HL-60 (cell line): ENCODE measurements at regions not wholly inside any gene's neighbourhood (a gene's known extent, or its start where the extent isn't known, plus 50 kb on each side); places are given as distances from the start of the nearest gene placed in this dataset.

ENCODE experiments used
- DNase-seq, 2 experiments: peaks; one replicate each; pipeline ENCODE4 v3.0.0-alpha.2; 2010 to 2020; ENCODE audit warnings: low read depth in 1 of 2, low spot score in 1 of 2
- H3K27ac ChIP-seq: fragments of 250-450 bp; sonication (Bioruptor Pico); replicated peaks from 2 replicates; pipeline ENCODE4 v1.5.1; 2020; ENCODE audit warnings: mild to moderate bottlenecking, moderate library complexity
- H3K27me3 ChIP-seq: fragments of 250-450 bp; sonication (Bioruptor Pico); 2 replicates; pipeline ENCODE4 v1.5.1; 2021; ENCODE audit warnings: mild to moderate bottlenecking, moderate library complexity; ENCODE audit not compliant: insufficient read depth, poor library complexity, severe bottlenecking
- H3K4me3 ChIP-seq: replicated peaks from 2 replicates; pipeline ENCODE4 v1.5.1; 2011; ENCODE audit warnings: mild to moderate bottlenecking, control low read depth, low read length; ENCODE audit not compliant: insufficient read depth
- GABPA ChIP-seq: IDR thresholded peaks from 2 replicates; pipeline ENCODE4 v1.6.1; 2012; ENCODE audit warnings: low read depth
- POLR2AphosphoS5 ChIP-seq: IDR thresholded peaks from 2 replicates; pipeline ENCODE4 v1.6.1; 2012; ENCODE audit warnings: low read depth
- SPI1 ChIP-seq: IDR thresholded peaks from 2 replicates; pipeline ENCODE4 v1.6.1; 2012; ENCODE audit warnings: low read depth, mild to moderate bottlenecking, borderline replicate concordance
- TF ChIP-seq, protein P1 (sequence below): IDR thresholded peaks from one replicate; pipeline ENCODE4 v1.5.1; 2011; ENCODE audit warnings: low read length, control low read depth, inconsistent platforms; ENCODE audit not compliant: insufficient read depth
- TF ChIP-seq, protein P2 (sequence below): IDR thresholded peaks from 2 replicates; pipeline ENCODE4 v1.6.1; 2012; ENCODE audit warnings: low read depth; ENCODE audit not compliant: insufficient replicate concordance

DNA sequence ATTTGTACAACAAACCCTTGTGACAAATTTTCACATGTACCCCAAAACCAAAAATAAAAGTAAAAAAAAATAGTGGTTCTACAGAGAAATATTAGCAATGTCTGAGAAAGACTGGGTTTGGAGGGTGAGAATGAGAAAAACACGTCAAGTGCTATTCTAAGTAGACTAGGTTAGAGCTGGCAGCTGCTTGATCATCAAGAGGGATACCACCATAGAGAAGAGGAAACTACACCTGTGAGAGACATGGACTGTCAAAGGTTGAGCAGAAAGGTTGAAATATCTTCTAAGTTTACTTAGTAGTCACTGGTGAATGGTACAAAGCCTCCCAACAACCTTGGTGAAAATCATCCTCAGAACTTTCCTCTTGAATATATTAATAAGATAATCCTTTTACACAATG, 126.9 kb upstream of the ITGA4 start:
- H3K4me3 ChIP-seq: no peak overlapping the region
- DNase-seq: no peak
- H3K27me3 ChIP-seq: no peaks in the 10 kb centered on the region
- no peak overlapping the region for H3K27ac ChIP-seq
- TF ChIP-seq, protein P1, sequence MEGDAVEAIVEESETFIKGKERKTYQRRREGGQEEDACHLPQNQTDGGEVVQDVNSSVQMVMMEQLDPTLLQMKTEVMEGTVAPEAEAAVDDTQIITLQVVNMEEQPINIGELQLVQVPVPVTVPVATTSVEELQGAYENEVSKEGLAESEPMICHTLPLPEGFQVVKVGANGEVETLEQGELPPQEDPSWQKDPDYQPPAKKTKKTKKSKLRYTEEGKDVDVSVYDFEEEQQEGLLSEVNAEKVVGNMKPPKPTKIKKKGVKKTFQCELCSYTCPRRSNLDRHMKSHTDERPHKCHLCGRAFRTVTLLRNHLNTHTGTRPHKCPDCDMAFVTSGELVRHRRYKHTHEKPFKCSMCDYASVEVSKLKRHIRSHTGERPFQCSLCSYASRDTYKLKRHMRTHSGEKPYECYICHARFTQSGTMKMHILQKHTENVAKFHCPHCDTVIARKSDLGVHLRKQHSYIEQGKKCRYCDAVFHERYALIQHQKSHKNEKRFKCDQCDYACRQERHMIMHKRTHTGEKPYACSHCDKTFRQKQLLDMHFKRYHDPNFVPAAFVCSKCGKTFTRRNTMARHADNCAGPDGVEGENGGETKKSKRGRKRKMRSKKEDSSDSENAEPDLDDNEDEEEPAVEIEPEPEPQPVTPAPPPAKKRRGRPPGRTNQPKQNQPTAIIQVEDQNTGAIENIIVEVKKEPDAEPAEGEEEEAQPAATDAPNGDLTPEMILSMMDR: no peak
- TF ChIP-seq GABPA (no peak), POLR2AphosphoS5 (no peak), SPI1 (no peak)
- TF ChIP-seq, protein P2, sequence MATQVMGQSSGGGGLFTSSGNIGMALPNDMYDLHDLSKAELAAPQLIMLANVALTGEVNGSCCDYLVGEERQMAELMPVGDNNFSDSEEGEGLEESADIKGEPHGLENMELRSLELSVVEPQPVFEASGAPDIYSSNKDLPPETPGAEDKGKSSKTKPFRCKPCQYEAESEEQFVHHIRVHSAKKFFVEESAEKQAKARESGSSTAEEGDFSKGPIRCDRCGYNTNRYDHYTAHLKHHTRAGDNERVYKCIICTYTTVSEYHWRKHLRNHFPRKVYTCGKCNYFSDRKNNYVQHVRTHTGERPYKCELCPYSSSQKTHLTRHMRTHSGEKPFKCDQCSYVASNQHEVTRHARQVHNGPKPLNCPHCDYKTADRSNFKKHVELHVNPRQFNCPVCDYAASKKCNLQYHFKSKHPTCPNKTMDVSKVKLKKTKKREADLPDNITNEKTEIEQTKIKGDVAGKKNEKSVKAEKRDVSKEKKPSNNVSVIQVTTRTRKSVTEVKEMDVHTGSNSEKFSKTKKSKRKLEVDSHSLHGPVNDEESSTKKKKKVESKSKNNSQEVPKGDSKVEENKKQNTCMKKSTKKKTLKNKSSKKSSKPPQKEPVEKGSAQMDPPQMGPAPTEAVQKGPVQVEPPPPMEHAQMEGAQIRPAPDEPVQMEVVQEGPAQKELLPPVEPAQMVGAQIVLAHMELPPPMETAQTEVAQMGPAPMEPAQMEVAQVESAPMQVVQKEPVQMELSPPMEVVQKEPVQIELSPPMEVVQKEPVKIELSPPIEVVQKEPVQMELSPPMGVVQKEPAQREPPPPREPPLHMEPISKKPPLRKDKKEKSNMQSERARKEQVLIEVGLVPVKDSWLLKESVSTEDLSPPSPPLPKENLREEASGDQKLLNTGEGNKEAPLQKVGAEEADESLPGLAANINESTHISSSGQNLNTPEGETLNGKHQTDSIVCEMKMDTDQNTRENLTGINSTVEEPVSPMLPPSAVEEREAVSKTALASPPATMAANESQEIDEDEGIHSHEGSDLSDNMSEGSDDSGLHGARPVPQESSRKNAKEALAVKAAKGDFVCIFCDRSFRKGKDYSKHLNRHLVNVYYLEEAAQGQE: no peak

DNA sequence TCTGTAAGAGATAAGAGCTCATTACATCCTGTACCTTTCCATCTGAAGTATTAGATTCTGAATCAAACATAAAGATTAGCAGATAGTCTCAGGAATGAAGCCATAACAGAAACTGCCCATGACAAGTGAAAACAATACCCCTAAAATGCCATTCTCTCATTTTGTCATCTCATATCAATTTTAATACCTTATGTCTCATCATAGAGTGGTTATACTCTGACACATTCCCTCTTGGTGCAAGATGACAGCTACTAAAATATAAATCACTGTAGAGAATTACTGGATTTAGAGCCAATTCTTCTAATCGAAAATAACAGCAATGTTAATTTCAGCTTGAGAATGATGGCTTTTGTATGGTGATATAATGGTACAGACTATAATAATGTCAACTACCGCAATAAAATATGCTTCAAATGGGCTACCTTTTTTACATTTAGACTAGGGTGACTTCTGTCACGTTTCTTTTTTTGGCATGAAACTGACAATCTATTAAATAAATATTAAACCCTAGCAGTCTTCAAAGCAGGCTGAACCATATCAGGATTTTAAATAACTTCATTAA, 125.1 kb upstream of the ITGA4 start:
- no peak for TF ChIP-seq GABPA
- no peak for TF ChIP-seq SPI1
- TF ChIP-seq, protein P1: no peak
- TF ChIP-seq POLR2AphosphoS5: no peak
- no peaks in the 10 kb centered on the region for H3K27me3 ChIP-seq
- H3K27ac ChIP-seq: no peak overlapping the region
- H3K4me3 ChIP-seq: no peak overlapping the region
- no peak for DNase-seq

DNA sequence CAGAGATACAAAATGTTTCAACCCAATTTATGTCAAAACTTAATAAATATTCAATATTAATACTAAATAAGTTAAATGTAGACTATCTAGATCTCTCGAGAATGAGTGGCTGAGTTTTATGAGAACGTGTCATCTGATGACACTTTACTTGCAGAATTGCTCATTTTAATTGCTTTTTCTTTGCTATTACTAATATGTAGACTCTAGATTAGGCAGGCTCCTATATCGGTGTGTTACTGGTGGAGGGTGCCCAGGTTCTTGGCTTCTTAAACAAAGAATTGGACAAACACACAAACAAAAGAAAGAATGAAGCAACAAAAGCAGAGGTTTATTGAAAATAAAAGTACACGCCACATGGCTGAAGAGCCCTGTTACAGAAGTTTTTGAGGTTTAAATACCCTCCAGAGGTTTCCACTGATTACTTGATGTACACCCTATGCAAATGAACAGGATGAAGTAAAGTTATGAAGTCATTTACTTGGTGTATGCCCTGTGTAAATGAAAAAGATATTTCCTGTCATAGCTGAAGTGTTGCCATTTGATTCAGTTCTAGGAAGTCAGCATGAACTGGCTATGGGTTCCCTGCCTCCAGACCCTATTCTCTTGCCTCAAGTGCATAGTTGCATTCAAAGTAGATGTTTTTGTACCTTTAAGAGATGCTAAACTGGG, 122.9 kb upstream of the ITGA4 start:
- Histone ChIP-seq H3K27ac (no peak overlapping the region), H3K27me3 (no peaks in the 10 kb centered on the region), H3K4me3 (no peak overlapping the region)
- TF ChIP-seq POLR2AphosphoS5 (no peak), GABPA (no peak), SPI1 (no peak)
- TF ChIP-seq, protein P2: no peak
- TF ChIP-seq, protein P1: no peak
- DNase-seq: no peak

DNA sequence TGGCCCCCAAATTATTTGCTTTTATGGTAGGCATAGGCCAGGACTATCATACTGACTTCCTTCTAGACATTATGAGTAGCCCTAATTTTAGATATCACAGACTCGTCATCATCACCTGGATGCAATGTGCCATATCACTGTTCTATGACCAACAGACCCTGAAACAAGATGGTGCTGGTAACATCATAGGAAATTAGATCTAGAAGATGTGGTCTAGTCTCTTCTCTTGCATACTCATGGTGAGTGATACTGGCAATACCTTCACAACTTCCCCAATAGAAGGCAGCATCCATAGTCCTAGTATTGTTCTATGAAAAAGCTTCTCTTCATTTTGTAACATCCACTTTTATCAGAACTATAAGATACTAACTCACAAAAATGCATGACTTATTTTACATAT, 116.3 kb upstream of the ITGA4 start:
- no peak overlapping the region for H3K4me3 ChIP-seq
- no peaks in the 10 kb centered on the region for H3K27me3 ChIP-seq
- H3K27ac ChIP-seq: no peak overlapping the region
- no peak for DNase-seq
- TF ChIP-seq, protein P2: no peak
- TF ChIP-seq SPI1: no peak
- TF ChIP-seq, protein P1: no peak
- no peak for TF ChIP-seq POLR2AphosphoS5
- no peak for TF ChIP-seq GABPA
